AML-193 (cell line): ENCODE measurements at regions not wholly inside any gene's neighbourhood (a gene's known extent, or its start where the extent isn't known, plus 50 kb on each side); places are given as distances from the start of the nearest gene placed in this dataset.

Experiments
- DNase-seq, 2 experiments: peaks; one replicate each; lab custom pipeline; 2025; lab: John Stamatoyannopoulos, UW

- no peak for DNase-seq
Measured at GRCh38 chr14:29278301-29279263, 512.0 kb downstream of the FOXG1 start.

- DNase-seq = no peak
Measured at GRCh38 chr14:29282169-29282568, 515.6 kb downstream of the FOXG1 start.

GRCh38 chr14:29290441-29290840 is 523.9 kb downstream of the FOXG1 start:
- DNase-seq = no peak

GRCh38 chr14:29299372-29299771 is 532.8 kb downstream of the FOXG1 start:
- no peak for DNase-seq

- DNase-seq = no peak
Measured at GRCh38 chr14:29301571-29301970, 535.0 kb downstream of the FOXG1 start.

GRCh38 chr14:29310210-29310609 is 543.6 kb downstream of the FOXG1 start:
- DNase-seq = no peak

GRCh38 chr14:29310757-29311156 is 544.2 kb downstream of the FOXG1 start:
- no peak for DNase-seq

GRCh38 chr14:29311983-29312382 is 545.4 kb downstream of the FOXG1 start:
- DNase-seq = no peak

GRCh38 chr14:29316936-29317335 is 550.3 kb downstream of the FOXG1 start:
- no peak for DNase-seq

GRCh38 chr14:29317423-29317822 is 550.8 kb downstream of the FOXG1 start:
- DNase-seq = no peak

GRCh38 chr14:29320286-29320685 is 553.7 kb downstream of the FOXG1 start:
- no peak for DNase-seq

GRCh38 chr14:29321646-29322045 is 555.1 kb downstream of the FOXG1 start:
- no peak for DNase-seq

- no peak for DNase-seq
Measured at GRCh38 chr14:29339494-29340172, 573.0 kb downstream of the FOXG1 start.

GRCh38 chr14:29348504-29348903 is 579.1 kb downstream of the PRKD1 start:
- no peak for DNase-seq

GRCh38 chr14:29350496-29350895 is 577.2 kb downstream of the PRKD1 start:
- DNase-seq = no peak

- DNase-seq = no peak
Measured at GRCh38 chr14:29351996-29352705, 575.5 kb downstream of the PRKD1 start.

- no peak for DNase-seq
Measured at GRCh38 chr14:29352706-29353080, 575.0 kb downstream of the PRKD1 start.

- no peak for DNase-seq
Measured at GRCh38 chr14:29353513-29353912, 574.1 kb downstream of the PRKD1 start.

- no peak for DNase-seq
Measured at GRCh38 chr14:29354486-29354885, 573.2 kb downstream of the PRKD1 start.

- no peak for DNase-seq
Measured at GRCh38 chr14:29355331-29355730, 572.3 kb downstream of the PRKD1 start.

- no peak for DNase-seq
Measured at GRCh38 chr14:29355846-29356245, 571.8 kb downstream of the PRKD1 start.

- DNase-seq = no peak
Measured at GRCh38 chr14:29360656-29361055, 567.0 kb downstream of the PRKD1 start.

GRCh38 chr14:29370024-29370423 is 557.6 kb downstream of the PRKD1 start:
- no peak for DNase-seq
